ENCODE measurements at regions not wholly inside any gene's neighbourhood (a gene's known extent, or its start where the extent isn't known, plus 50 kb on each side); places are given as distances from the start of the nearest gene placed in this dataset.

DNA sequence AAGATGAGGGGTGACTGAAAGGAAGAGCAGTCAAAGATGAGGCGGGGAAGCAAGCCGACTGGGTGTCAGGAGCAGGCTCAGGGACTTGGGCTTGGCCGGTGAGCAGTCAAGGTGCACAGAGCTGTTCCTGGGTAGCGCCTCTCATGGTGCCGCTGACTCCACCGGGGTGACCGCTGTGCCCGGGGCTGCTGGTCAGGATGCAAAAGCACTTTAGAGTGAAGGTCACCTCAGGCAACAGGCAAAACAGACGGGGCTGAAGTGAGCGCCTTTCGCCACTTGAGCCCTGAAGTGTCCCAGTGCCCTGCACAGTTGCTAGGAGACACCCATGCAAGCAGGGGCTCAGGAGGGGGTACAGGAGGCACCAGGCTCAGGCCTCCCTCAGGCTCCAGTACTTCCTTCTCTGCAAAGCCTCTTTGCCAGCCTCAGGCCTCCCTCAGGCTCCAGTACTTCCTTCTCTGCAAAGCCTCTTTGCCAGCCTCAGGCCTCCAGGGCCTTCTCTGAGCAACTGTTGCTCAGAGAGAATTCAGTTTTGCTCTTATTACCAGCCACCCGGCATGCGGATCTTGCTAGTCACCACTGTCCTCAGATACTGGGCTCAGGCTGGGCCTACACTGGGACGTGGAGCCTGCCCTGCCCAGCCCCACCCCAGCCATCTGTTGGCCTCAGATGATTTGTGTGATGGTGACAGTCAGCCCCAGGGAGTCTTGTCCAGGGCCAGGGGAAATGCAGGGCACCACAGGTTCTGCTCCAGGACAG is 99.7 kb upstream of the IRF2BP2 start:
- CTCF ChIA-PET, result no interaction called here
- no peak overlapping the region for H3K27ac ChIP-seq (ENCODE audit: low read depth, low read length)
- no peak for DNase-seq (ENCODE audit: low read depth, low spot score)
- H3K9me3 ChIP-seq (ENCODE audit: control insufficient read depth, insufficient read depth, low read length), result no peaks in the 10 kb centered on the region
- POLR2A ChIA-PET, result no interaction called here
- H3K27me3 ChIP-seq (ENCODE audit: control insufficient read depth, insufficient read depth, low read length), result no peaks in the 10 kb centered on the region
- no peak overlapping the region for H3K4me3 ChIP-seq (ENCODE audit: low read depth, low read length)
- TF ChIP-seq, protein P1, sequence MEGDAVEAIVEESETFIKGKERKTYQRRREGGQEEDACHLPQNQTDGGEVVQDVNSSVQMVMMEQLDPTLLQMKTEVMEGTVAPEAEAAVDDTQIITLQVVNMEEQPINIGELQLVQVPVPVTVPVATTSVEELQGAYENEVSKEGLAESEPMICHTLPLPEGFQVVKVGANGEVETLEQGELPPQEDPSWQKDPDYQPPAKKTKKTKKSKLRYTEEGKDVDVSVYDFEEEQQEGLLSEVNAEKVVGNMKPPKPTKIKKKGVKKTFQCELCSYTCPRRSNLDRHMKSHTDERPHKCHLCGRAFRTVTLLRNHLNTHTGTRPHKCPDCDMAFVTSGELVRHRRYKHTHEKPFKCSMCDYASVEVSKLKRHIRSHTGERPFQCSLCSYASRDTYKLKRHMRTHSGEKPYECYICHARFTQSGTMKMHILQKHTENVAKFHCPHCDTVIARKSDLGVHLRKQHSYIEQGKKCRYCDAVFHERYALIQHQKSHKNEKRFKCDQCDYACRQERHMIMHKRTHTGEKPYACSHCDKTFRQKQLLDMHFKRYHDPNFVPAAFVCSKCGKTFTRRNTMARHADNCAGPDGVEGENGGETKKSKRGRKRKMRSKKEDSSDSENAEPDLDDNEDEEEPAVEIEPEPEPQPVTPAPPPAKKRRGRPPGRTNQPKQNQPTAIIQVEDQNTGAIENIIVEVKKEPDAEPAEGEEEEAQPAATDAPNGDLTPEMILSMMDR (IDR thresholded peaks at IDR 0.05; ENCODE audit: low read depth, low read length), result no peak

DNA sequence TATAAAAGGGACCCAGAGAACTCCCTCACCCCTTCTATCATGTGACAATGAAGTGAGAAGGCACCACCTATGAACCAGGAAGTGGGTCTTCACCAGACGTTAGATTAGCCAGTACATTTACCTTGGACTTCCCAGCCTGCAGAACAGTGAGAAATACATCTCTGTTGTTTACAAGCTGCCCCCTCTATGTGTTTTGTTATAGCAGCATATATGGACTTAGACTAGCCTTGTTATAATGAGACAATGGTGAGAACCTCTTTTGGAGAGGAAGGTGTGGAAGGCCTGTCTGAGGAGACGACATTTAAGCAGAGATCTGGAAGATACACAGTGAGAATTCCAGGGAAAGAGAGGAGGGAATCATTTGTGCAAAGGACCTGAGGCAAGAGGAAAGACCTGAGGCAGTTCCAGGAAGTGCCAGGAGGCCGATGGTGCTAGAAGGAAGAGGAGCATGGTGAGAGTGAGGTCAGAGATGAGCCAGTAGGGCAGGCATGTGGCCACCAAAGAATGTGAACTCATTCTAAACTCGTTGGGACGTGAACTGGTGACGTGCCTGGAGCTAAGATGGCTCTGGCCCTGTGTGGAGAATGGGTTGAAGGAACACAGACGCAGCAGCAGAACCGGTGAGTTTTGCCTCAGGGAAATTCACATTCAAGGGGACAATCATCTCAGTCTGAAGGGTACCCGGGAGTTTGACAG is 98.9 kb upstream of the IRF2BP2 start:
- TF ChIP-seq, protein P1 (IDR thresholded peaks at IDR 0.05; ENCODE audit: low read depth, low read length), result no peak

DNA sequence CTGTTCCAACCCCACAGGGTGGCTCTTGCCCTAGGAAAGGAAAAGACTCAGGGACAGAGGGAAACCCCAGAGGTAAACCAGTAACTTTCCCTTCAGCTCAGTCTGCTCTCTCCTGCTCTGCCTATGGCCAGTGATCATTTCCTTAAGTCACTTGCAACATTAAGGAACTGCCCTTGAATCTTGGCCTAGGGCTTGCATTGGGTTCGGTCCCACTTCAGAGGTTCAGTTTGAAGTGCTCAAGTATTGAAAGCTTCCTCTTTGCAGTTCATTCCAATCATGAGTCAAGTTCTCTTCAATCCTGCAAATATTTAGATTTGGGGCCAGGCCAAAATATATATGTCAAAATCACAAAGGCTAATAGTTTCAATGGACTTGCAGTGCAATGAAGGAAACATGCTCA is 97.7 kb upstream of the IRF2BP2 start:
- H3K27me3 ChIP-seq (ENCODE audit: control insufficient read depth, insufficient read depth, low read length), result no peaks in the 10 kb centered on the region
- no peak for DNase-seq (ENCODE audit: low read depth, low spot score)
- no peak overlapping the region for H3K4me3 ChIP-seq (ENCODE audit: low read depth, low read length)
- POLR2A ChIA-PET, result interaction anchor here (1.3 kb wide), 1 partner anchor 79 kb away, joined by 3 read pairs; no protein-coding TSS in a partner anchor
- H3K9me3 ChIP-seq (ENCODE audit: control insufficient read depth, insufficient read depth, low read length), result no peaks in the 10 kb centered on the region
- TF ChIP-seq, protein P1 (IDR thresholded peaks at IDR 0.05; ENCODE audit: low read depth, low read length), result no peak
- H3K27ac ChIP-seq (ENCODE audit: low read depth, low read length), result no peak overlapping the region
- CTCF ChIA-PET, result interaction anchor here (1.0 to 1.6 kb wide), 2 partner anchors 10 kb away, joined by 3 read pairs; no protein-coding TSS in a partner anchor

More for the DNA sequence above, 98.9 kb upstream of the IRF2BP2 start:
- Histone ChIP-seq H3K27ac (ENCODE audit: low read depth, low read length) (no peak overlapping the region), H3K4me3 (ENCODE audit: low read depth, low read length) (no peak overlapping the region), H3K9me3 (ENCODE audit: control insufficient read depth, insufficient read depth, low read length) (no peaks in the 10 kb centered on the region), H3K27me3 (ENCODE audit: control insufficient read depth, insufficient read depth, low read length) (no peaks in the 10 kb centered on the region)
- ChIA-PET CTCF (no interaction called here), POLR2A (no interaction called here)
- no peak for DNase-seq (ENCODE audit: low read depth, low spot score)

DNA sequence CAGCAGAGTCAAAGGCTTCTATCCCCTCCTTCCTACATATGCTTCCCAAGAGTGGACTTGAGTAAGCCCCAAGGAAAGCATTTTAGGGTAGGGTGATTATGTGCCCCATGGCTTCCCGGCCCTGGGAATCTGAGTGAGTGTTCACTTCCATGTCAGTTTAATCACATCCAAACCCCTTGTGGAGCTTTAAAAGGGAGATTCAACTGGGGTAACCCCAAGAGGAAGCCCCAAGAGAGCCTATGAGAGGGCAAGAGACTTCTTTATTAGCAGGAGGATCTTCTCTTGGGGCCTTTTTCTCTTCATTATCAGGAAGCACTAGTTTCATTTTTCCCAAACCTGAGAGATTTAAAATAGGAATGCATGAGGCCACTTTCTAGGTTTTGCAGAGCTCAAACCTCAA is 97.0 kb upstream of the IRF2BP2 start:
- POLR2A ChIA-PET, result interaction anchor here (1.3 kb wide), 1 partner anchor 78 kb away, joined by 3 read pairs; no protein-coding TSS in a partner anchor
- Histone ChIP-seq H3K9me3 (ENCODE audit: control insufficient read depth, insufficient read depth, low read length) (no peaks in the 10 kb centered on the region), H3K27ac (ENCODE audit: low read depth, low read length) (no peak overlapping the region), H3K27me3 (ENCODE audit: control insufficient read depth, insufficient read depth, low read length) (no peaks in the 10 kb centered on the region), H3K4me3 (ENCODE audit: low read depth, low read length) (no peak overlapping the region)
- CTCF ChIA-PET, result interaction anchor here (1.0 to 1.6 kb wide), 2 partner anchors 9 to 11 kb away, joined by 3 read pairs; no protein-coding TSS in a partner anchor
- TF ChIP-seq, protein P1 (IDR thresholded peaks at IDR 0.05; ENCODE audit: low read depth, low read length), result no peak
- no peak for DNase-seq (ENCODE audit: low read depth, low spot score)

DNA sequence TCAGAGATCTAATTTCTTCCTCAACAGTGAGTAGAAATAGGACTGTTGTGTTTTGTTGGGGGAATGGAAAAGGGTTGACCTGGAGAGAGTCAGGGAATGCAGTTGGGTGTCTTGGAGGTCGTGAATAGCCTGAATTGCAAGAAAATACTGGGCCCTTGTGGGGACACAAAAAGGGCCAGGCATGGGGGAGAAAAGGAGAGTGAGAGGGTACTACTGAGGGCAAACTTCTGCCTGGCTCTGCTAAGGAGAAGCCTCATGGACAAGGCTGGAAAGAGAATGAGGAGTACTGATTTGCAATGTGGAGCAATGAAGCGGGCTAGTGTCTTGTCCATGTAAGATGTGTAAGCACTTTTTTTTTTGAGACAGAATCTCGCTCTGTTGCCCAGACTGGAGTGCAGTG is 96.2 kb upstream of the IRF2BP2 start:
- H3K27ac ChIP-seq (ENCODE audit: low read depth, low read length), result no peak overlapping the region
- TF ChIP-seq, protein P1 (IDR thresholded peaks at IDR 0.05; ENCODE audit: low read depth, low read length), result no peak
- H3K4me3 ChIP-seq (ENCODE audit: low read depth, low read length), result no peak overlapping the region
- ChIA-PET CTCF (no interaction called here), POLR2A (no interaction called here)
- no peaks in the 10 kb centered on the region for H3K9me3 ChIP-seq (ENCODE audit: control insufficient read depth, insufficient read depth, low read length)
- no peak for DNase-seq (ENCODE audit: low read depth, low spot score)
- no peaks in the 10 kb centered on the region for H3K27me3 ChIP-seq (ENCODE audit: control insufficient read depth, insufficient read depth, low read length)

Data from AG04450 (cell line).